GM23338 (cell line): ENCODE measurements at regions not wholly inside any gene's neighbourhood (a gene's known extent, or its start where the extent isn't known, plus 50 kb on each side); places are given as distances from the start of the nearest gene placed in this dataset.

Source experiments
- ATAC-seq: fragments of 200-7000 bp; cut with Tn5 transposase; 3 replicates; pipeline ENCODE4 v1.9.1; 2020
- DNase-seq: peaks from one replicate; pipeline ENCODE4 v3.0.0-alpha.2; 2015; ENCODE audit warnings: low spot score
- H2AFZ ChIP-seq: fragments of 200-600 bp; sonication (generic); 2 replicates; pipeline ENCODE4 v1.8.0; 2016; ENCODE audit warnings: antibody characterized with exemption, mild to moderate bottlenecking, moderate library complexity
- H3F3A ChIP-seq: fragments of 200-600 bp; sonication (generic); replicated peaks from 2 replicates; pipeline ENCODE4 v1.8.0; 2017; ENCODE audit warnings: antibody characterized with exemption, mixed run types, low read depth
- H3K27ac ChIP-seq: fragments of 200-600 bp; sonication (generic); 2 replicates; pipeline ENCODE4 v1.6.1; 2016; ENCODE audit warnings: low read depth
- H3K27me3 ChIP-seq: fragments of 200-600 bp; sonication (generic); 2 replicates; pipeline ENCODE4 v1.8.0; 2016; ENCODE audit warnings: mild to moderate bottlenecking, mixed run types, moderate library complexity; ENCODE audit not compliant: insufficient read depth
- H3K36me3 ChIP-seq: fragments of 200-600 bp; sonication (generic); 2 replicates; pipeline ENCODE4 v1.8.0; 2016; ENCODE audit warnings: mild to moderate bottlenecking; ENCODE audit not compliant: insufficient read depth
- H3K4me1 ChIP-seq: fragments of 200-600 bp; sonication (generic); 2 replicates; pipeline ENCODE4 v1.8.0; 2016; ENCODE audit warnings: mild to moderate bottlenecking, moderate library complexity; ENCODE audit not compliant: insufficient read depth
- H3K4me2 ChIP-seq: fragments of 200-600 bp; sonication (generic); 2 replicates; pipeline ENCODE4 v1.7.1; 2017; ENCODE audit warnings: mixed run types
- H3K4me3 ChIP-seq: fragments of 200-600 bp; sonication (generic); 2 replicates; pipeline ENCODE4 v1.6.1; 2016; ENCODE audit warnings: mixed run types
- H3K79me2 ChIP-seq: fragments of 200-600 bp; sonication (generic); replicated peaks from 2 replicates; pipeline ENCODE4 v1.8.0; 2017; ENCODE audit warnings: mild to moderate bottlenecking; ENCODE audit not compliant: insufficient read depth
- H3K9me2 ChIP-seq: fragments of 200-600 bp; sonication (generic); 2 replicates; pipeline ENCODE4 v1.8.0; 2017; ENCODE audit not compliant: insufficient read depth
- H4K20me1 ChIP-seq: fragments of 200-600 bp; sonication (generic); replicated peaks from 2 replicates; pipeline ENCODE4 v1.8.0; 2017; ENCODE audit warnings: mild to moderate bottlenecking; ENCODE audit not compliant: insufficient read depth
- H3K27ac Mint-ChIP-seq: 2 replicates; pipeline ENCODE4 v1.8.0; 2020; ENCODE audit warnings: inconsistent platforms, mild to moderate bottlenecking, moderate library complexity, mixed read lengths
- H3K27me3 Mint-ChIP-seq: 3 replicates; pipeline ENCODE4 v1.8.0; 2022; ENCODE audit warnings: low read depth, mild to moderate bottlenecking, moderate library complexity, mixed read lengths, inconsistent platforms; ENCODE audit not compliant: insufficient read depth, poor library complexity
- H3K36me3 Mint-ChIP-seq: 3 replicates; pipeline ENCODE4 v1.8.0; 2021; ENCODE audit warnings: low read depth, mild to moderate bottlenecking, inconsistent platforms, moderate library complexity, mixed read lengths
- H3K4me1 Mint-ChIP-seq: 3 replicates; pipeline ENCODE4 v1.8.0; 2020; ENCODE audit warnings: mild to moderate bottlenecking, inconsistent platforms, mixed read lengths
- H3K4me3 Mint-ChIP-seq: 3 replicates; pipeline ENCODE4 v1.8.0; 2021; ENCODE audit warnings: moderate library complexity, mild to moderate bottlenecking, inconsistent platforms, mixed read lengths
- H3K9me3 Mint-ChIP-seq: 3 replicates; pipeline ENCODE4 v1.8.0; 2020; ENCODE audit warnings: moderate library complexity, mild to moderate bottlenecking, inconsistent platforms, mixed read lengths
- EZH2 ChIP-seq: fragments of 200-600 bp; sonication (generic); IDR thresholded peaks from one replicate; pipeline ENCODE4 v1.8.0; 2017; ENCODE audit warnings: antibody characterized with exemption, mild to moderate bottlenecking, low read depth; ENCODE audit not compliant: unreplicated experiment
- NANOG ChIP-seq: IDR thresholded peaks from 2 replicates; pipeline ENCODE4 v1.6.1; 2016; ENCODE audit warnings: antibody characterized with exemption, borderline replicate concordance
- STAT1 ChIP-seq: IDR thresholded peaks from one replicate; pipeline ENCODE4 v1.6.1; 2016; ENCODE audit warnings: antibody characterized with exemption; ENCODE audit not compliant: unreplicated experiment
- ZNF114 ChIP-seq: fragments of 250-450 bp; sonication (Bioruptor Pico); IDR thresholded peaks from 2 replicates; pipeline ENCODE4 v1.5.0; 2020; ENCODE audit warnings: mild to moderate bottlenecking, moderate library complexity
- ZNF331 ChIP-seq: fragments of 250-450 bp; sonication (Bioruptor Pico); IDR thresholded peaks from 2 replicates; pipeline ENCODE4 v1.5.0; 2020; ENCODE audit warnings: low read depth, mild to moderate bottlenecking, moderate library complexity
- TF ChIP-seq, protein P1 (sequence below), 2 experiments: fragments of 200-600 bp in 1 of 2; sonication (generic) in 1 of 2; conservative IDR thresholded peaks; 2 replicates each; pipeline versions ENCODE4 v1.5.1 to v1.6.1; 2016 to 2017; ENCODE audit warnings: antibody characterized with exemption in 2 of 2, low read depth in 2 of 2, mild to moderate bottlenecking in 2 of 2, moderate library complexity in 1 of 2

DNA sequence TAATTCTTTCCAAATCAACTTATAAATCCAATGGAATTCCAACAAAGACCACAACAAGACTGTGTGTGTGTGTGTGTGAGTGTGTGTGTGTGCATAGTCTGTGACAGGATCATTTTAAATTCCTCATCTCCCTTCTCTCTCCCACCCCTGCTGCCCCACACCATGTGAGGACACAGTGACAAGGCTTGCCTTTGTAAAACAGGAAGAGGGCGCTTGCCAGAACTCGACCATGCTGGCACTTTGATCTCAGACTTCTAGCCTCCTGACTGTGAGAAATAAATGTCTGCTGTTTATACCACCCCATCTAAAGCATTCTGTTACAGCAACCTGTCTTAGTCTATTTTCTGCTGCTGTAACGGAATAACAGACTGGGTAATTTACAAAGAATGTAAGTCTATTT is 99.1 kb downstream of the NSMCE3 start:
- no peak overlapping the region for H2AFZ ChIP-seq
- no peak overlapping the region for H3K4me3 ChIP-seq
- H3K27me3 ChIP-seq = no peaks in the 10 kb centered on the region
- H4K20me1 ChIP-seq = no peaks in the 10 kb centered on the region
- DNase-seq = peak; percentile 7
- H3K9me2 ChIP-seq = no peaks in the 10 kb centered on the region
- H3K27me3 Mint-ChIP-seq = peaks cover 1% of the 10 kb centered on the region
- H3K27ac ChIP-seq = no peak overlapping the region
- no peak overlapping the region for H3K4me3 Mint-ChIP-seq
- no peaks in the 10 kb centered on the region for H3K36me3 Mint-ChIP-seq
- H3K4me1 Mint-ChIP-seq = 0 out of 3 replicates have a peak, but pooled peaks cover 3% of the 10 kb centered on the region
- no peak; the same call in 2 of the 3 replicates for ATAC-seq
- no peaks in the 10 kb centered on the region for H3F3A ChIP-seq
- H3K4me2 ChIP-seq = no peak overlapping the region
- no peaks in the 10 kb centered on the region for H3K36me3 ChIP-seq
- H3K9me3 Mint-ChIP-seq = no peaks in the 10 kb centered on the region
- TF ChIP-seq STAT1 (no peak), ZNF114 (CRISPR knock-in tag) (no peak), EZH2 (no peak), NANOG (no peak), ZNF331 (CRISPR knock-in tag) (no peak)
- TF ChIP-seq, protein P1, sequence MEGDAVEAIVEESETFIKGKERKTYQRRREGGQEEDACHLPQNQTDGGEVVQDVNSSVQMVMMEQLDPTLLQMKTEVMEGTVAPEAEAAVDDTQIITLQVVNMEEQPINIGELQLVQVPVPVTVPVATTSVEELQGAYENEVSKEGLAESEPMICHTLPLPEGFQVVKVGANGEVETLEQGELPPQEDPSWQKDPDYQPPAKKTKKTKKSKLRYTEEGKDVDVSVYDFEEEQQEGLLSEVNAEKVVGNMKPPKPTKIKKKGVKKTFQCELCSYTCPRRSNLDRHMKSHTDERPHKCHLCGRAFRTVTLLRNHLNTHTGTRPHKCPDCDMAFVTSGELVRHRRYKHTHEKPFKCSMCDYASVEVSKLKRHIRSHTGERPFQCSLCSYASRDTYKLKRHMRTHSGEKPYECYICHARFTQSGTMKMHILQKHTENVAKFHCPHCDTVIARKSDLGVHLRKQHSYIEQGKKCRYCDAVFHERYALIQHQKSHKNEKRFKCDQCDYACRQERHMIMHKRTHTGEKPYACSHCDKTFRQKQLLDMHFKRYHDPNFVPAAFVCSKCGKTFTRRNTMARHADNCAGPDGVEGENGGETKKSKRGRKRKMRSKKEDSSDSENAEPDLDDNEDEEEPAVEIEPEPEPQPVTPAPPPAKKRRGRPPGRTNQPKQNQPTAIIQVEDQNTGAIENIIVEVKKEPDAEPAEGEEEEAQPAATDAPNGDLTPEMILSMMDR (conservative IDR thresholded peaks at IDR 0.05; ENCODE audit: low read depth in 2 of 2) = no peak
- H3K27ac Mint-ChIP-seq = no peak overlapping the region
- no peaks in the 10 kb centered on the region for H3K79me2 ChIP-seq
- H3K4me1 ChIP-seq = no peaks in the 10 kb centered on the region; the same call in 1 of the 2 replicates
